Endothelial cell of umbilical vein (primary cell): ENCODE measurements at regions not wholly inside any gene's neighbourhood (a gene's known extent, or its start where the extent isn't known, plus 50 kb on each side); places are given as distances from the start of the nearest gene placed in this dataset.

ENCODE experiments used
- BruUV-seq: library from RNA; stranded (reverse); fragments of 400-500 nt; replicated peaks from 2 replicates; lab custom pipeline; 2021; lab: Mats Ljungman, UMichigan
- CTCF ChIA-PET: fragments of 300-600, 350-600 bp; sonication (Branson Sonifier 250); formaldehyde crosslinking; loops from one replicate; lab custom pipeline; 2021; ENCODE audit warnings: antibody characterized with exemption, inconsistent platforms; lab: Charles Lee
- POLR2A ChIA-PET: fragments of 300-600, 350-600 bp; sonication (Branson Sonifier 250); formaldehyde crosslinking; loops from one replicate; lab custom pipeline; 2021; ENCODE audit warnings: antibody characterized with exemption, inconsistent platforms; lab: Charles Lee
- DNase-seq: peaks from one replicate; pipeline ENCODE4 v3.0.0-alpha.2; 2011; ENCODE audit warnings: low read depth, low spot score
- FAIRE-seq: peaks from 2 replicates; lab custom pipeline; 2011; peaks lifted over from hg19 to GRCh38; lab: Jason Lieb, UNC
- H2AFZ ChIP-seq: 2 replicates; pipeline ENCODE4 v1.6.0; 2012; ENCODE audit warnings: low read depth, low read length, control low read depth, inconsistent platforms
- H3K27ac ChIP-seq: 2 replicates; pipeline ENCODE4 v1.5.1; 2011; ENCODE audit warnings: low read depth, mild to moderate bottlenecking, control low read depth, low read length, moderate library complexity; ENCODE audit not compliant: insufficient read depth
- H3K27me3 ChIP-seq, 2 experiments: 2 replicates each; pipeline versions ENCODE4 v1.6.0 to v1.6.1; 2011; ENCODE audit warnings: low read length in 2 of 2, mixed read lengths in 1 of 2; ENCODE audit not compliant: control insufficient read depth in 2 of 2, insufficient read depth in 2 of 2
- H3K36me3 ChIP-seq, 2 experiments: 2 replicates in 1 of 2; 3 replicates in 1 of 2; pipeline ENCODE4 v1.5.1; 2011; ENCODE audit warnings: low read length in 2 of 2, mild to moderate bottlenecking in 1 of 2, moderate library complexity in 1 of 2; ENCODE audit not compliant: control insufficient read depth in 2 of 2, insufficient read depth in 2 of 2; ENCODE audit errors: extremely low read depth in 1 of 2
- H3K4me1 ChIP-seq: 3 replicates; pipeline ENCODE4 v1.5.1; 2011; ENCODE audit warnings: mild to moderate bottlenecking, low read length; ENCODE audit not compliant: control insufficient read depth, insufficient read depth; ENCODE audit errors: extremely low read depth
- H3K4me2 ChIP-seq: 2 replicates; pipeline ENCODE4 v1.6.1; 2011; ENCODE audit warnings: low read length, control low read depth, mixed read lengths; ENCODE audit not compliant: insufficient read depth
- H3K4me3 ChIP-seq, 3 experiments: fragments of 200-600 bp in 1 of 3; sonication (generic), shearing (Covaris generic) in 1 of 3; replicated peaks in 1 of 3; 2 replicates each; pipeline ENCODE4 v1.5.1; 2011 to 2016; ENCODE audit warnings: control low read depth in 3 of 3, low read length in 3 of 3, mild to moderate bottlenecking in 2 of 3, inconsistent platforms in 1 of 3, low read depth in 1 of 3, moderate library complexity in 1 of 3; ENCODE audit not compliant: insufficient read depth in 1 of 3
- H3K79me2 ChIP-seq: 2 replicates; pipeline ENCODE4 v1.6.0; 2012; ENCODE audit warnings: low read length, inconsistent platforms; ENCODE audit not compliant: control insufficient read depth, insufficient read depth
- H3K9ac ChIP-seq: replicated peaks from 2 replicates; pipeline ENCODE3; 2011; ENCODE audit warnings: low read length, control low read depth; ENCODE audit not compliant: insufficient read depth; ENCODE audit errors: extremely low read depth
- H3K9me1 ChIP-seq: replicated peaks from 3 replicates; pipeline ENCODE4 v1.6.0; 2011; ENCODE audit warnings: mild to moderate bottlenecking, low read length; ENCODE audit not compliant: control insufficient read depth, insufficient read depth; ENCODE audit errors: extremely low read depth
- H3K9me3 ChIP-seq: replicated peaks from 2 replicates; pipeline ENCODE4 v1.5.1; 2012; ENCODE audit warnings: low read length, inconsistent platforms; ENCODE audit not compliant: control insufficient read depth, insufficient read depth
- H4K20me1 ChIP-seq: replicated peaks from 2 replicates; pipeline ENCODE3; 2011; ENCODE audit warnings: mild to moderate bottlenecking, low read length; ENCODE audit not compliant: control insufficient read depth, insufficient read depth; ENCODE audit errors: extremely low read depth
- EZH2 ChIP-seq: IDR thresholded peaks from 2 replicates; pipeline ENCODE4 v1.6.1; 2012; ENCODE audit warnings: borderline replicate concordance, low read depth, mild to moderate bottlenecking, moderate library complexity, low read length, inconsistent platforms; ENCODE audit not compliant: severe bottlenecking
- FOS ChIP-seq: IDR thresholded peaks from 2 replicates; pipeline ENCODE4 v1.6.1; 2011; ENCODE audit warnings: mild to moderate bottlenecking, low read length, moderate library complexity, borderline replicate concordance; ENCODE audit not compliant: insufficient read depth
- GATA2 ChIP-seq: IDR thresholded peaks from 2 replicates; pipeline ENCODE4 v1.7.0; 2011; ENCODE audit warnings: low read depth, mild to moderate bottlenecking, moderate library complexity, mixed read lengths, low read length; ENCODE audit not compliant: insufficient read length, insufficient read depth
- JUN ChIP-seq: IDR thresholded peaks from 2 replicates; pipeline ENCODE4 v1.6.1; 2011; ENCODE audit warnings: borderline replicate concordance, low read depth; ENCODE audit not compliant: insufficient read length, insufficient read depth
- MYC ChIP-seq: IDR thresholded peaks from one replicate; pipeline ENCODE4 v1.6.1; 2011; ENCODE audit warnings: mild to moderate bottlenecking, low read depth, low read length
- POLR2A ChIP-seq: IDR thresholded peaks from 2 replicates; pipeline ENCODE4 v1.6.1; 2012; ENCODE audit warnings: low read depth, mild to moderate bottlenecking, control low read depth, low read length
- POLR2AphosphoS5 ChIP-seq: IDR thresholded peaks from 2 replicates; pipeline ENCODE4 v1.6.1; 2012; ENCODE audit warnings: low read depth, mild to moderate bottlenecking, control low read depth, low read length, moderate library complexity; ENCODE audit not compliant: insufficient read depth
- dilution Hi-C: fragments of 300-500 bp; cut with MboI; formaldehyde crosslinking; loops from one replicate; pipeline ENCODE4 v1.15.0; 2019; ENCODE audit warnings: low sequenced_read_pairs; ENCODE audit not compliant: extremely low pct_ligation_motif_present
- intact Hi-C: fragments of 100-400 bp; cut with micrococcal nuclease; formaldehyde crosslinking; loops from one replicate; pipeline ENCODE4 v1.10.0; 2022
- TF ChIP-seq, protein P1 (sequence below), 2 donors: IDR thresholded peaks; 1 replicate in 1 of 2; 2 replicates in 1 of 2; pipeline ENCODE4 v1.5.1; 2011; ENCODE audit warnings: low read length in 2 of 2, mild to moderate bottlenecking in 2 of 2, moderate library complexity in 2 of 2, control low read depth in 1 of 2, inconsistent platforms in 1 of 2, low read depth in 1 of 2; ENCODE audit not compliant: insufficient read depth in 1 of 2; ENCODE audit errors: extremely low read depth in 1 of 2
- TF ChIP-seq, protein P2 (sequence below): IDR thresholded peaks from 2 replicates; pipeline ENCODE4 v1.6.1; 2011; ENCODE audit not compliant: insufficient read depth, insufficient read length

DNA sequence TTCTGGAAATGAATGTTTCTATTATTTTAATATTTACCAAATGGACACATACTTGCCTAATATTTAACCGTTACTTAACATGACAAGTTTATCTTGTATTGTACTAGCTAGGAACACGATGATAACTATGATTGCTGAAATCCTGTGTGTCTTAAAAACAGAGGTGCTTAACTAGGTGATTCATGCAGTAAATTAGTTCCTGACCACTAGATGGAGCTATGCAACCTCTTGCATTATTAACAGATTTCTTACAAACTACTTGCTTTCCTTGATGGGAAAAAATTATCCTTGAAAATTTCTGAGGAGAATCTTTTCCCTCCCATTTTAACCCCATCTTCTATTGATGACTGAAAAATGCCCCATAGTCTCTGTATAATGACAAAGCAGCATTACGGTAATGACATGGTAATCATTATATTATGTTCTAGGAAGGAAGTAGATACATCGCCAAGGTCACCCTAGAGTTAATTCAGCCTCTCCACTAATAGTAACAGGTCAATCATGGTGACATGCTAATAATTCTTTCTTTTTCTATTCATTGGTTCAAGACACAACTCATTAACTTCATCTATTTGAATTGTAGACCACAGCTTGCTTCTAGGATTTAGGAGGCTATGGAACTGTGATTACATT lies 844.2 kb downstream of the RAPGEF2 start:
- Histone ChIP-seq H3K9me3 (no peaks in the 10 kb centered on the region), H4K20me1 (no peaks in the 10 kb centered on the region), H3K36me3 (no peaks in the 10 kb centered on the region), H3K9ac (no peak overlapping the region), H3K9me1 (no peaks in the 10 kb centered on the region), H3K27ac (no peak overlapping the region), H3K4me2 (no peak overlapping the region), H3K4me3 (no peak overlapping the region), H2AFZ (no peak overlapping the region), H3K27me3 (no peaks in the 10 kb centered on the region), H3K4me1 (no peaks in the 10 kb centered on the region), H3K79me2 (no peaks in the 10 kb centered on the region)
- TF ChIP-seq POLR2A = no peak
- TF ChIP-seq, protein P1, sequence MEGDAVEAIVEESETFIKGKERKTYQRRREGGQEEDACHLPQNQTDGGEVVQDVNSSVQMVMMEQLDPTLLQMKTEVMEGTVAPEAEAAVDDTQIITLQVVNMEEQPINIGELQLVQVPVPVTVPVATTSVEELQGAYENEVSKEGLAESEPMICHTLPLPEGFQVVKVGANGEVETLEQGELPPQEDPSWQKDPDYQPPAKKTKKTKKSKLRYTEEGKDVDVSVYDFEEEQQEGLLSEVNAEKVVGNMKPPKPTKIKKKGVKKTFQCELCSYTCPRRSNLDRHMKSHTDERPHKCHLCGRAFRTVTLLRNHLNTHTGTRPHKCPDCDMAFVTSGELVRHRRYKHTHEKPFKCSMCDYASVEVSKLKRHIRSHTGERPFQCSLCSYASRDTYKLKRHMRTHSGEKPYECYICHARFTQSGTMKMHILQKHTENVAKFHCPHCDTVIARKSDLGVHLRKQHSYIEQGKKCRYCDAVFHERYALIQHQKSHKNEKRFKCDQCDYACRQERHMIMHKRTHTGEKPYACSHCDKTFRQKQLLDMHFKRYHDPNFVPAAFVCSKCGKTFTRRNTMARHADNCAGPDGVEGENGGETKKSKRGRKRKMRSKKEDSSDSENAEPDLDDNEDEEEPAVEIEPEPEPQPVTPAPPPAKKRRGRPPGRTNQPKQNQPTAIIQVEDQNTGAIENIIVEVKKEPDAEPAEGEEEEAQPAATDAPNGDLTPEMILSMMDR (IDR thresholded peaks at IDR 0.05; ENCODE audit: extremely low read depth in 1 of 2, insufficient read depth in 1 of 2, low read depth in 1 of 2, low read length in 2 of 2) = peak; percentile 46 to 51
- no peak for FAIRE-seq
- dilution Hi-C loops = no loop called here
- POLR2A ChIA-PET = no interaction called here
- BruUV-seq = no TSS peak
- DNase-seq = peak; percentile 46
- intact Hi-C loops = loop anchor here (1.0 kb wide), 1 partner anchor 460 kb away; no protein-coding TSS in a partner anchor
- CTCF ChIA-PET = interaction anchor here (0.8 to 2.4 kb wide), 9 partner anchors 9 to 460 kb away, joined by 3 to 16 read pairs (median 3); no protein-coding TSS in a partner anchor

DNA sequence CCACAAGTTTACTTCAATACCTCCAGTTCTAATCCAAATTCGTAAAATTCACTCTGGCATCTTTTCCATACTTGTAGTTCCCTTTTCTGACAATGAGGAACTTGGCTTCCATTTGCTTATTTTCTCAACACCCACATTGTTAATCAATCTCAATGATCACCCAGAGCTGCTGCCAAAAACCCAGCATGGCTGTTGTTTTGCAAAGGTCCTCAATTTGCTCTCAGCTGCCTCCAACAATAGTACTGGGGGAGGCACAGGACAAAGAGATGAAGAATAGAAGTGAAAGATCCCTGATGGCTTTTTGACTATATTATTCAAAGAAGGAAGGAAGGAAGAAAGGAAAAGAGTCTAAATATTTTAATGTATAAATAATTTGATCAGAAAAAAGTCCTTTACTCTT lies 847.8 kb downstream of the RAPGEF2 start:
- Histone ChIP-seq H3K9me1 (no peaks in the 10 kb centered on the region), H2AFZ (no peak overlapping the region), H3K27ac (no peak overlapping the region), H3K4me2 (no peak overlapping the region), H3K4me1 (no peaks in the 10 kb centered on the region), H3K4me3 (no peak overlapping the region), H3K9me3 (no peaks in the 10 kb centered on the region), H3K27me3 (no peaks in the 10 kb centered on the region), H3K9ac (no peak overlapping the region), H3K36me3 (no peaks in the 10 kb centered on the region), H4K20me1 (no peaks in the 10 kb centered on the region), H3K79me2 (no peaks in the 10 kb centered on the region)
- ChIA-PET CTCF (no interaction called here), POLR2A (no interaction called here)
- TF ChIP-seq GATA2 (no peak), MYC (no peak), POLR2AphosphoS5 (no peak), FOS (no peak), JUN (no peak), EZH2 (no peak), POLR2A (no peak)
- TF ChIP-seq, protein P2, sequence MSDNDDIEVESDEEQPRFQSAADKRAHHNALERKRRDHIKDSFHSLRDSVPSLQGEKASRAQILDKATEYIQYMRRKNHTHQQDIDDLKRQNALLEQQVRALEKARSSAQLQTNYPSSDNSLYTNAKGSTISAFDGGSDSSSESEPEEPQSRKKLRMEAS = no peak
- TF ChIP-seq, protein P1 (IDR thresholded peaks at IDR 0.05; ENCODE audit: extremely low read depth in 1 of 2, insufficient read depth in 1 of 2, low read depth in 1 of 2, low read length in 2 of 2) = no peak
- no TSS peak for BruUV-seq
- dilution Hi-C loops (no loop called here), intact Hi-C loops (no loop called here)
- FAIRE-seq = no peak
- DNase-seq = no peak
